SJSA1 (cell line): ENCODE measurements at regions not wholly inside any gene's neighbourhood (a gene's known extent, or its start where the extent isn't known, plus 50 kb on each side); places are given as distances from the start of the nearest gene placed in this dataset.
"Not testable (repeated sequence)": the region's sequence is repeated elsewhere in the genome, so short reads cannot be mapped to it uniquely, and the experiment has no call there.

ENCODE experiments used
- DNase-seq, 2 experiments: peaks; one replicate each; pipeline ENCODE4 v3.0.0-alpha.2; 2015 to 2020; ENCODE audit warnings: low spot score in 2 of 2, low read depth in 1 of 2
- H3K27ac ChIP-seq: fragments of 250-450 bp; sonication (Bioruptor Pico); 2 replicates; pipeline ENCODE4 v1.5.1; 2020; ENCODE audit warnings: mild to moderate bottlenecking, moderate library complexity
- H3K27me3 ChIP-seq: fragments of 250-450 bp; sonication (Bioruptor Pico); replicated peaks from 2 replicates; pipeline ENCODE4 v1.5.1; 2020; ENCODE audit warnings: mild to moderate bottlenecking, moderate library complexity
- H3K36me3 ChIP-seq: fragments of 250-450 bp; sonication (Bioruptor Pico); 2 replicates; pipeline ENCODE4 v1.5.1; 2020; ENCODE audit warnings: mild to moderate bottlenecking
- H3K4me1 ChIP-seq: fragments of 250-450 bp; sonication (Bioruptor Pico); replicated peaks from 2 replicates; pipeline ENCODE4 v1.6.1; 2021; ENCODE audit warnings: mild to moderate bottlenecking
- H3K4me3 ChIP-seq: fragments of 250-450 bp; sonication (Bioruptor Pico); 2 replicates; pipeline ENCODE4 v1.5.1; 2020; ENCODE audit warnings: mild to moderate bottlenecking
- H3K9me3 ChIP-seq: fragments of 250-450 bp; sonication (Bioruptor Pico); replicated peaks from 2 replicates; pipeline ENCODE4 v1.5.1; 2020; ENCODE audit warnings: mild to moderate bottlenecking

GRCh38 chr9:109997682-109998081, 210.3 kb downstream of the C9orf152 start:
- Histone ChIP-seq H3K27ac (no peak overlapping the region), H3K4me3 (no peak overlapping the region), H3K36me3 (peaks cover 10% of the 10 kb centered on the region; the same call in 1 of the 2 replicates), H3K9me3 (no peaks in the 10 kb centered on the region), H3K4me1 (peaks cover 9% of the 10 kb centered on the region), H3K27me3 (no peaks in the 10 kb centered on the region)
- no peak for DNase-seq

GRCh38 chr9:110005521-110005920, 202.4 kb downstream of the C9orf152 start:
- DNase-seq, H3K9me3 ChIP-seq, H3K36me3 ChIP-seq, H3K27ac ChIP-seq, H3K4me3 ChIP-seq, H3K27me3 ChIP-seq, H3K4me1 ChIP-seq: not testable (repeated sequence)

DNA sequence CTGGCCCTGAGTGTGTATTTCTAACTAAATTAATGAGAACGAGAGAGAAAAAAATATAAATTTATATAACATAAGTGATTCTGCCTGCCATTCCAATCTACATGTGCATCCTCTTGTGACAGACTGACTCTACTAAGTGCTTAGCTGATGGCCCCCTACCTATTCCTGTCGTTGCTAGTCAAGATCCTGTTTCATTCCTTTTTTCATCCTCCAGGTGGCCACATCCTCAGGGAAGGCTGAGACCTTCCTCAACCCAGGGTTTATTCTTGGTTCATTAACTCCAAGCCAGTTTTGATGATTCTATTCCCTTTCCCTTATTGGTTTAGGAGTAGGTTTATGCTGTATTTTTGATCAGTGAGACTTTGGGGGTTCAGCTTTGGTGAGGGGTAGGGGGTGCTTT, 201.3 kb downstream of the C9orf152 start:
- no peak overlapping the region for H3K27ac ChIP-seq
- H3K27me3 ChIP-seq = no peaks in the 10 kb centered on the region
- H3K9me3 ChIP-seq = no peaks in the 10 kb centered on the region
- no peaks in the 10 kb centered on the region for H3K4me1 ChIP-seq
- DNase-seq = no peak
- H3K4me3 ChIP-seq = no peak overlapping the region
- no peaks in the 10 kb centered on the region for H3K36me3 ChIP-seq

DNA sequence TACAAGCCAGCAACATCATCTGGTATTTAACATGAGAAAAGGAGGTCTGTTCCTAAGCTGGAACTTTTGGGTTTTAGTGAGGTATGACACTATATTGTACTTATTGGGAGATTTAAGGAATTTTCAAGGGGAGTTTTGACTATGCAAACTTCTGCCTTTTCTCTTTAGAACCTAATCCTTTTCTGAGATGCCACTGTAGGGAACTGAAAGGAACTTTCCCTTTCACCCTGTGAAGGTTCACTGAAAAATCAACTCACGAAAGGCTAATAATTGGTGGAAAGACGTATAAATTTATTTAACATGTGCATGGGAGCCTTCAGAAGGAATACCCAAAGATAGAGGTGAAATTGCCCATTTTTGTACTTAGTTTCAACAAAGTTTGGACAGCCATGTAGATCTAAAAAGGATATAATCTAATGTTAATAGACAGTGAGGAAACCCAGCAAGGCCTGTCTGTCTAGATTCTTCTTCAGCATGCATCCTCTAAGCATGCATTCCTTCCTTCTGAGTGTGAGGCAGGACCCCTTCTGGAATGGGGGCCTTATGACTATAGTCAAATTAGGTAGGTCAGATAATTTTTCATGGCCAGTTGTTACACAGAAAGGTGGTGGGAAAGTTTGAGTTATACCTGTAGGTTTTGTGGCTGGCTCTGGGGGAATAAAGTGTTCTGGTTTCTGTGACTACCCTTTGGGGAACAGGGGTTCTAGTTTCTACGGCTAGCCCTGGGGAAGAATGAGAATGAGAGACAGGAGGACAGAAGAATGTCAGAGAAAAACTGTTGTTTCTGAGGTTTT, 200.3 kb downstream of the C9orf152 start:
- H3K4me3 ChIP-seq = no peak overlapping the region
- no peaks in the 10 kb centered on the region for H3K9me3 ChIP-seq
- H3K4me1 ChIP-seq = no peaks in the 10 kb centered on the region
- no peak for DNase-seq
- no peaks in the 10 kb centered on the region for H3K36me3 ChIP-seq
- H3K27me3 ChIP-seq = no peaks in the 10 kb centered on the region
- no peak overlapping the region for H3K27ac ChIP-seq

GRCh38 chr9:110008663-110009062, 199.3 kb downstream of the C9orf152 start:
- Histone ChIP-seq H3K4me3 (no peak overlapping the region), H3K4me1 (no peaks in the 10 kb centered on the region), H3K27me3 (no peaks in the 10 kb centered on the region), H3K9me3 (no peaks in the 10 kb centered on the region), H3K27ac (no peak overlapping the region), H3K36me3 (no peaks in the 10 kb centered on the region)
- DNase-seq = no peak

GRCh38 chr9:110011628-110012320, 196.2 kb downstream of the C9orf152 start:
- Histone ChIP-seq H3K9me3 (no peaks in the 10 kb centered on the region), H3K4me3 (no peak overlapping the region), H3K4me1 (peaks cover 18% of the 10 kb centered on the region), H3K27ac (no peak overlapping the region), H3K27me3 (no peaks in the 10 kb centered on the region), H3K36me3 (no peaks in the 10 kb centered on the region)
- no peak for DNase-seq

DNA sequence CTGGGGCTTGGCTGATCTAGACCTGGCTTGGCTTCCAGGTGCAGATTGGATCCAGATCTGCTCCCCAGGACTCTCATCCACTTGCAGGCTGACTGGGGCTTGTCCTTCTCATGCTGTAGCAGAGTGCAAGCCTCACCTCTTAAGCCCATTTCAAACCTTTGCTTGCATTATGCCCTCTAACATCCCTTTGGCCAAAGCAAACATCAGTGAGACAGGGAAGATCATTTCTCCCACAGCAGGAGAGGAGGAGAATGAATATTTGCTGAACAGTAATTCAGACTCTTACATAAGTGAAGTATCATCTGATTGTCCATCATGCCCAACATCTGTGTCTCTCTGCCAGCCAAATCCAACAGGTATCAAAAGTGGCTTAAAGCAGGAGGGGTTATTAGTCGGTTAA, 194.9 kb downstream of the C9orf152 start:
- Histone ChIP-seq H3K27me3 (no peaks in the 10 kb centered on the region), H3K36me3 (no peaks in the 10 kb centered on the region)
- no peak for DNase-seq

DNA sequence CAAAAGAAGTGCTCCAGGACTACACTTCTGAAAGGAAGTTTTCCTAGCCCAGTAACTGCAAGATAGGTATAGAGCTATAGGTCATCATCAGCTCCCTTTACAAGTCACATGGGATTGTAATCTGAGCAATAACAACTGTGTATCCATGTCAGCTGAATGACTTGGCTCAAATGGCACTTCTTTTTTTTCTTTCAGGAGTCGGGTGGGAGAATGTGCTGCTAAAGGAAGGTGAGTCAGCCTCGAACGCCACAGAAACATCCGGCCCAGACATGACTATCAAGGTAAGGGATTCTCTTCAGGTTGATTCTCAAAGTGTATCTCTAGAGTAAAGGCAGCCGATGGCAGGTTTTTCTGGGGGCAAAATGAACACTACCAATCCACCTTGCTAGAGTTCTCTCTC, 192.2 kb downstream of the C9orf152 start:
- Histone ChIP-seq H3K4me1 (peaks cover 30% of the 10 kb centered on the region), H3K4me3 (no peak overlapping the region), H3K36me3 (no peaks in the 10 kb centered on the region), H3K27ac (peak overlapping the region; percentile 87), H3K27me3 (no peaks in the 10 kb centered on the region), H3K9me3 (no peaks in the 10 kb centered on the region)
- peak; percentile 50 to 54 for DNase-seq

More for the DNA sequence above, 194.9 kb downstream of the C9orf152 start:
- Histone ChIP-seq H3K9me3 (no peaks in the 10 kb centered on the region), H3K4me1 (peaks cover 22% of the 10 kb centered on the region), H3K4me3 (no peak overlapping the region), H3K27ac (no peak overlapping the region)

DNA sequence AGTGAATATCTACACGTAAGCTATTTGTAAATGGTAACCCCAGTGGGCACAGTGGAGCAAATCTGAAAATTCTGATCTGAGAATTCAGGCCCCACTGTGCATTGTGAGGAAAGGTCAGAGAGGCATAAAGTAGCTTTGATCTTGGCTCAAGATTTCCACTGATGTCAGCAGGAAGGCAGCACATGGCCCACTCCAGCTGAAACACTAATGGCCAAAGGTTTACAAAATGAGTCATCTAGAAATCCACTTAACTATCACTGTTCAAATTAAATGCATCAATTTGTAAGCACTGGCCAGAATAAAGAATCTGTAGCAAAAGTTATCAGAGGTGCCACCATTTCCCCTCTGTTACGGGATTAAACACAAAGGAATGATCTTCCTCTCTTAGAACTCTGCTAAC, 191.6 kb downstream of the C9orf152 start:
- H3K4me3 ChIP-seq = no peak overlapping the region
- H3K9me3 ChIP-seq = no peaks in the 10 kb centered on the region
- DNase-seq = peak; percentile 54 to 56
- peaks cover 30% of the 10 kb centered on the region for H3K4me1 ChIP-seq
- H3K36me3 ChIP-seq = no peaks in the 10 kb centered on the region
- no peaks in the 10 kb centered on the region for H3K27me3 ChIP-seq
- peak overlapping the region; percentile 87 for H3K27ac ChIP-seq

DNA sequence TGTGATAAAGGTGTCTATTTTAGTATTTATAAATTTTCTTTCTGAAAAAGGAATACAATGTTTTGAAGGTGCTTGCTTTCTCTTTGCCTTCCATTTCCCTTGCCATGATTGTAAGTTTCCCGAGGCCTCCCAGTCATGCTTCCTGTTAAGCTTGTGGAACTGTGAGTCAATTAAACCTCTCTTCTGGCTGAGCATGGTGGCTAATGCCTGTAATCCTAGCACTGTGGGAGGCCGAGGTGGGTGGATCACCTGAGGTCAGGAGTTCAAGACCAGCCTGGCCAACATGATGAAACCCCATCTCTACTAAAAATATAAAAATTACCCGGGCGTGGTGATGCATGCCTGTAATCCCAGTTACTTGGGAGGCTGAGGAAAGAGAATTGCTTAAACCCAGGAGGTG, 187.7 kb downstream of the C9orf152 start:
- H3K9me3 ChIP-seq, H3K27me3 ChIP-seq, DNase-seq, H3K4me3 ChIP-seq, H3K27ac ChIP-seq, H3K36me3 ChIP-seq: not testable (repeated sequence)
- H3K4me1 ChIP-seq = peaks cover 27% of the 10 kb centered on the region

DNA sequence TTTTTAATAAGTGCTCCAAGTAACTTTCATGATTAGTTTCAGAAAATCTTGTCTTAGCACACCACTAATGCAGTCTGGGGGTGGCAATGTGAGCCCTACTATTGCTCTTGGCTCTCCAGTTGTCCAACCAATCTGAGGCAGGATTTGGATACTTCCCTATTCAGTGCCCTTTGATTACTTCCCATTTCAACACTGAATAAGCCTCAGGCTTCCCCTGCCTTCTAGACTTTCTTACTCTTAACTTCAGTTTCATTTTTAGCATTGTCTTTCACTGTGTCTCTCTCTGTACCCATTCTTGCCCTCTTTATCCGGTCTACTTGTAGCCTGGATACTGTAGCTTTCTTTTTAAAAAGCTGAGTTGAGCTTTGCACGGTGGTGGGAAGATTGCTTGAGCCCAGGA, 186.1 kb downstream of the C9orf152 start:
- no peaks in the 10 kb centered on the region for H3K27me3 ChIP-seq
- H3K36me3 ChIP-seq = no peaks in the 10 kb centered on the region
- no peaks in the 10 kb centered on the region for H3K9me3 ChIP-seq
- H3K4me1 ChIP-seq = peaks cover 14% of the 10 kb centered on the region
- H3K27ac ChIP-seq = no peak overlapping the region
- H3K4me3 ChIP-seq = no peak overlapping the region
- no peak for DNase-seq

GRCh38 chr9:110023221-110023620, 184.7 kb downstream of the C9orf152 start:
- H3K9me3 ChIP-seq, H3K27me3 ChIP-seq, DNase-seq, H3K36me3 ChIP-seq, H3K4me3 ChIP-seq, H3K27ac ChIP-seq: not testable (repeated sequence)
- peaks cover 25% of the 10 kb centered on the region for H3K4me1 ChIP-seq

DNA sequence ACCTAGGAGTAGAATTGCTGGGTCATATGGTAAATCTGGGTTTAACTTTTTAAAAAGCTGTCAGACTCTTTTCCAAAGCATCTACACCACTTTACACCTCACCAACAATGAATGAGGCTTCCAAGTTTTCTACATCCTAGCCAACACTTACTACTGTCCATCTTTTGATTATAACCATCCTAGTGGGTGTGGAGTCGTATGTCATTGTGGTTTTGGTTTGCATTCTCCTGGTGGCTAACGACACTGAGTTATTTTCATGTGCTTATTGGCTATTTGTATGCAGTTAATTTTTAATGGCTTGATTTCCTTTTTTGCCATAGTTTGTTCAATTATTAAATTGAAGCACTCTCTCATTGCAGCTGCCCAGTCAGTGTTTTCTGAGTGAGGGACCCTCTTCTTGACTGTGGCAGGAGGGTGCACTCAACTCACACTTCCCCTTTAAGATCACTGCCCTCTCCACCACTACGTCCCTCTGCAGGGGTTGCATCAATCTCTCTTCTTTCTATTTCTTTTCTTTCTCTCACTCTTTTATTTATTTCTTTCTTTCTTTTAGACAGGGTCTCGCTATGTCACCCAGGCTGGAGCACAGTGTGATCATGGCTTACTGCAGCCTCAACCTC, 182.3 kb downstream of the C9orf152 start:
- H3K4me3 ChIP-seq = no peak overlapping the region
- DNase-seq = no peak

DNA sequence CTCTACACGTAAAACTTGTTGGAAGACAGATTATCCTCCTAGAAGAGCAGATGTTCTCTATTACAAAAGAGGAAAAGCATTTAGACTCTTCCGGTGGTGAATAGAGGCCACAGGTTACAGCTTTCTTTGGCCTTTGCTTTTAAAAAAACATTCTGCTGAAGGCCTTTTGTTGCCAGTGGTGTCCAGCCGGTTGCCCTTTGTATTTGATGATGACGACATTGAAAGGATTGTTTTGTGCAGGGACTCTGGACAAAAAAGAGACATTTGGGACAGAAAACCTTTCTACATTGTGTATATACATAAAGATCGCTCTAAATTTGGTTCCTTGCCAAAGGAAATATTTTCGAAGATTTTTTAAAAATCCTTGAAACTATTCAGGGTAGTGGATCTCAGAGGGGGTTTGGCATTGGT, 180.3 kb downstream of the C9orf152 start:
- Histone ChIP-seq H3K27ac (peak overlapping the region; percentile 88), H3K4me3 (no peak overlapping the region), H3K27me3 (no peaks in the 10 kb centered on the region), H3K4me1 (peaks cover 59% of the 10 kb centered on the region), H3K9me3 (no peaks in the 10 kb centered on the region), H3K36me3 (no peaks in the 10 kb centered on the region)
- peak in 1 of 2 experiments; percentile 67 for DNase-seq

More for the DNA sequence above, 182.3 kb downstream of the C9orf152 start:
- peaks cover 41% of the 10 kb centered on the region for H3K4me1 ChIP-seq
- H3K27me3 ChIP-seq = no peaks in the 10 kb centered on the region
- no peaks in the 10 kb centered on the region for H3K36me3 ChIP-seq
- H3K9me3 ChIP-seq = no peaks in the 10 kb centered on the region
- no peak overlapping the region for H3K27ac ChIP-seq
